ENCODE measurements at regions not wholly inside any gene's neighbourhood (a gene's known extent, or its start where the extent isn't known, plus 50 kb on each side); places are given as distances from the start of the nearest gene placed in this dataset.

DNA sequence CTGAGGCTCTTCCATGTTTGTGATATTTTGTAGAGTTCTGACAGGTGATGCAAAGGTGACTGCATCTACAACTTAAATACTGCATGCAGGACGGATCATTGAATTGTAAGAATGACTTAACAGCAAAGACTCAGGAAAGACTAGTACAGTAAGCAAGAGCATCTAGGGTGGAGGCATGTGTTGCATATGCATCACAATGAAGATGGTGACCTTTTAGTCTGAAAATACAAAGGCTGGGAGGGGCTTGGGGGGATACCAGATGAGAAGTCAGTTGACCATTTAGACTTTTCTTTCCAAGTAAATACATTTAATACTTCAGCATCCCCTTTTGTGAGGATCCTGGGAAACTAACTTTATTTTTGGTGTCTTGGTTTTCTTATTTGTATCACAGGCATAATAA lies 145.5 kb downstream of the NUF2 start:
- CTCF ChIA-PET, result no interaction called here
- no peak overlapping the region for H3K27ac ChIP-seq (ENCODE audit: insufficient read depth, low read length)

More for the DNA sequence above, 145.5 kb downstream of the NUF2 start:
- Histone ChIP-seq H3K4me2 (ENCODE audit: low read depth, low read length) (no peak overlapping the region), H3K9me1 (ENCODE audit: insufficient read depth, low read length) (no peaks in the 10 kb centered on the region), H2BK5ac (ENCODE audit: low read depth, low read length, poor library complexity, severe bottlenecking) (no peak overlapping the region), H2BK20ac (ENCODE audit: low read depth, low read length) (no peak overlapping the region), H3K9me3 (ENCODE audit: control insufficient read depth, insufficient read depth, low read length) (no peaks in the 10 kb centered on the region), H4K91ac (ENCODE audit: insufficient read depth, low read depth, low read length) (no peak overlapping the region), H3K27me3 (ENCODE audit: control insufficient read depth, insufficient read depth, low read length) (no peaks in the 10 kb centered on the region), H3K4me3 (ENCODE audit: insufficient read depth, low read depth, low read length) (no peak overlapping the region), H4K20me1 (ENCODE audit: insufficient read depth, low read length) (no peaks in the 10 kb centered on the region), H3K23ac (ENCODE audit: low read depth, low read length) (no peak overlapping the region), H2BK120ac (ENCODE audit: low read depth, low read length) (no peak overlapping the region), H4K8ac (ENCODE audit: low read depth in 2 of 2, low read length in 2 of 2) (no peak overlapping the region), H3K14ac (replicated peaks; ENCODE audit: low read depth, low read length) (no peak overlapping the region), H2AK5ac (ENCODE audit: low read depth, low read length) (no peak overlapping the region), H2AFZ (replicated peaks; ENCODE audit: low read length, poor library complexity) (no peak overlapping the region), H3K9ac (ENCODE audit: low read depth, low read length) (no peak overlapping the region), H3K36me3 (ENCODE audit: control insufficient read depth, insufficient read depth, low read length) (no peaks in the 10 kb centered on the region), H2AK9ac (replicated peaks; ENCODE audit: low read depth, low read length, poor library complexity) (no peak overlapping the region), H3K18ac (ENCODE audit: low read depth, low read length) (no peak overlapping the region), H3K4ac (ENCODE audit: low read depth, low read length) (no peak overlapping the region), H2BK15ac (ENCODE audit: low read depth, low read length) (no peak overlapping the region), H3K79me1 (ENCODE audit: low read depth in 1 of 2, low read length in 2 of 2) (no peaks in the 10 kb centered on the region), H3K4me1 (ENCODE audit: control insufficient read depth, insufficient read depth, low read length) (no peaks in the 10 kb centered on the region), H4K5ac (ENCODE audit: low read depth, low read length) (no peak overlapping the region), H3K56ac (ENCODE audit: extremely low read depth, insufficient read depth, low read length) (no peak overlapping the region)
- POLR2A ChIA-PET (ENCODE audit: unreplicated experiment), result no interaction called here
- BruUV-seq (replicated peaks), result no TSS peak
- intact Hi-C loops (cut with micrococcal nuclease), result no loop called here
- WGBS, 2 experiments (ENCODE audit: extremely low coverage in 2 of 2, insufficient read length in 1 of 2), result no CpG with 5 or more reads among the region's 1 CpG
- no peak for ATAC-seq (ENCODE audit: low read depth)
- dilution Hi-C loops (cut with HindIII; ENCODE audit: low sequenced_read_pairs, unreplicated experiment), result no loop called here
- TF ChIP-seq, protein P1, sequence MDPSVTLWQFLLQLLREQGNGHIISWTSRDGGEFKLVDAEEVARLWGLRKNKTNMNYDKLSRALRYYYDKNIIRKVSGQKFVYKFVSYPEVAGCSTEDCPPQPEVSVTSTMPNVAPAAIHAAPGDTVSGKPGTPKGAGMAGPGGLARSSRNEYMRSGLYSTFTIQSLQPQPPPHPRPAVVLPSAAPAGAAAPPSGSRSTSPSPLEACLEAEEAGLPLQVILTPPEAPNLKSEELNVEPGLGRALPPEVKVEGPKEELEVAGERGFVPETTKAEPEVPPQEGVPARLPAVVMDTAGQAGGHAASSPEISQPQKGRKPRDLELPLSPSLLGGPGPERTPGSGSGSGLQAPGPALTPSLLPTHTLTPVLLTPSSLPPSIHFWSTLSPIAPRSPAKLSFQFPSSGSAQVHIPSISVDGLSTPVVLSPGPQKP (IDR thresholded peaks at IDR 0.05; ENCODE audit: borderline replicate concordance, low read depth, low read length), result no peak
- no peak for TF ChIP-seq CHD1 (IDR thresholded peaks at IDR 0.05; ENCODE audit: low read depth, low read length)
- no peak for TF ChIP-seq NFE2L2 (IDR thresholded peaks at IDR 0.05; ENCODE audit: low read depth, low read length)
- no peak for TF ChIP-seq MAZ (IDR thresholded peaks at IDR 0.05; ENCODE audit: borderline replicate concordance, low read depth, low read length)
- TF ChIP-seq SMC3 (IDR thresholded peaks at IDR 0.05; ENCODE audit: low read depth, low read length), result no peak
- TF ChIP-seq RFX5 (IDR thresholded peaks at IDR 0.05; ENCODE audit: low read depth, low read length), result no peak
- TF ChIP-seq POLR2A (IDR thresholded peaks at IDR 0.05; ENCODE audit: low read depth, low read length), result no peak
- TF ChIP-seq, protein P2, sequence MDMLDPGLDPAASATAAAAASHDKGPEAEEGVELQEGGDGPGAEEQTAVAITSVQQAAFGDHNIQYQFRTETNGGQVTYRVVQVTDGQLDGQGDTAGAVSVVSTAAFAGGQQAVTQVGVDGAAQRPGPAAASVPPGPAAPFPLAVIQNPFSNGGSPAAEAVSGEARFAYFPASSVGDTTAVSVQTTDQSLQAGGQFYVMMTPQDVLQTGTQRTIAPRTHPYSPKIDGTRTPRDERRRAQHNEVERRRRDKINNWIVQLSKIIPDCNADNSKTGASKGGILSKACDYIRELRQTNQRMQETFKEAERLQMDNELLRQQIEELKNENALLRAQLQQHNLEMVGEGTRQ (IDR thresholded peaks at IDR 0.05; ENCODE audit: low read depth, low read length), result no peak
- TF ChIP-seq RCOR1 (IDR thresholded peaks at IDR 0.05; ENCODE audit: insufficient replicate concordance, low read length), result no peak
- TF ChIP-seq CEBPB (IDR thresholded peaks at IDR 0.05; ENCODE audit: low read depth, low read length), result no peak
- TF ChIP-seq FOS (IDR thresholded peaks at IDR 0.05; ENCODE audit: low read depth, low read length), result no peak
- TF ChIP-seq, protein P3, sequence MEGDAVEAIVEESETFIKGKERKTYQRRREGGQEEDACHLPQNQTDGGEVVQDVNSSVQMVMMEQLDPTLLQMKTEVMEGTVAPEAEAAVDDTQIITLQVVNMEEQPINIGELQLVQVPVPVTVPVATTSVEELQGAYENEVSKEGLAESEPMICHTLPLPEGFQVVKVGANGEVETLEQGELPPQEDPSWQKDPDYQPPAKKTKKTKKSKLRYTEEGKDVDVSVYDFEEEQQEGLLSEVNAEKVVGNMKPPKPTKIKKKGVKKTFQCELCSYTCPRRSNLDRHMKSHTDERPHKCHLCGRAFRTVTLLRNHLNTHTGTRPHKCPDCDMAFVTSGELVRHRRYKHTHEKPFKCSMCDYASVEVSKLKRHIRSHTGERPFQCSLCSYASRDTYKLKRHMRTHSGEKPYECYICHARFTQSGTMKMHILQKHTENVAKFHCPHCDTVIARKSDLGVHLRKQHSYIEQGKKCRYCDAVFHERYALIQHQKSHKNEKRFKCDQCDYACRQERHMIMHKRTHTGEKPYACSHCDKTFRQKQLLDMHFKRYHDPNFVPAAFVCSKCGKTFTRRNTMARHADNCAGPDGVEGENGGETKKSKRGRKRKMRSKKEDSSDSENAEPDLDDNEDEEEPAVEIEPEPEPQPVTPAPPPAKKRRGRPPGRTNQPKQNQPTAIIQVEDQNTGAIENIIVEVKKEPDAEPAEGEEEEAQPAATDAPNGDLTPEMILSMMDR (conservative IDR thresholded peaks at IDR 0.05; ENCODE audit: low read depth, low read length), result no peak
- no peak for TF ChIP-seq RAD21 (IDR thresholded peaks at IDR 0.05; ENCODE audit: low read length)
- no peak for TF ChIP-seq MXI1 (IDR thresholded peaks at IDR 0.05; ENCODE audit: borderline replicate concordance, low read depth, low read length)
- no peak for TF ChIP-seq MAFK (IDR thresholded peaks at IDR 0.05; ENCODE audit: low read depth, low read length)
- no peak for TF ChIP-seq BHLHE40 (IDR thresholded peaks at IDR 0.05; ENCODE audit: low read depth, low read length)
- no peak for DNase-seq
- in situ Hi-C loops (cut with MboI; ENCODE audit: low sequenced_read_pairs), result no loop called here

Measured in IMR-90 (cell line).